K562 (cell line): ENCODE measurements at regions not wholly inside any gene's neighbourhood (a gene's known extent, or its start where the extent isn't known, plus 50 kb on each side); places are given as distances from the start of the nearest gene placed in this dataset.

Experiments
- ATAC-seq: fragments of 200-7000 bp; cut with Tn5 transposase; 3 replicates; pipeline ENCODE4 v1.9.1; 2020; ENCODE audit warnings: moderate library complexity
- BruUV-seq: library from RNA; stranded (reverse); fragments of 400-500 nt; replicated peaks from 2 replicates; lab custom pipeline; 2021; lab: Mats Ljungman, UMichigan
- CTCF ChIA-PET: fragments of 300-600 bp; formaldehyde crosslinking; extraction: SDS; loops from one replicate; lab custom pipeline; 2021; ENCODE audit warnings: low intra/inter-chr PET ratio; lab: Yijun Ruan, JAX
- POLR2A ChIA-PET: fragments of 300-600, 350-650 bp; sonication (Branson Sonifier 250); formaldehyde crosslinking; extraction: SDS; loops from one replicate; lab custom pipeline; 2021; ENCODE audit warnings: antibody characterized with exemption, inconsistent platforms; lab: Yijun Ruan, JAX
- DNase-seq, 4 experiments: peaks; one replicate each; pipeline versions ENCODE4 v3.0.0 to v3.0.0-alpha.2; 2011 to 2018; ENCODE audit warnings: low spot score in 3 of 4, mixed read lengths in 3 of 4; ENCODE audit errors: extremely low read depth in 1 of 4
- FAIRE-seq: peaks from 2 replicates; lab custom pipeline; 2011; peaks lifted over from hg19 to GRCh38; lab: Jason Lieb, UNC
- H2AFZ ChIP-seq: 2 replicates; pipeline ENCODE4 v1.6.0; 2011; ENCODE audit warnings: low read depth, low read length, control low read depth, inconsistent platforms
- H3K27ac ChIP-seq: fragments of 200-600 bp; 3 replicates; pipeline ENCODE4 v1.8.0; 2011; ENCODE audit warnings: low read depth, mild to moderate bottlenecking, control low read depth, inconsistent platforms, low read length, moderate library complexity, mixed read lengths; ENCODE audit errors: extremely low read depth
- H3K27me3 ChIP-seq, 2 experiments: fragments of 300-600 bp in 1 of 2; 2 replicates in 1 of 2; 3 replicates in 1 of 2; pipeline versions ENCODE4 v1.6.0 to v1.8.0; 2011; ENCODE audit warnings: inconsistent platforms in 2 of 2, low read length in 2 of 2, mild to moderate bottlenecking in 1 of 2, mixed read lengths in 1 of 2, moderate library complexity in 1 of 2; ENCODE audit not compliant: control insufficient read depth in 2 of 2, insufficient read depth in 2 of 2
- H3K36me3 ChIP-seq: fragments of 300-600 bp; 3 replicates; pipeline ENCODE4 v1.8.0; 2011; ENCODE audit warnings: mild to moderate bottlenecking, low read length, inconsistent platforms; ENCODE audit not compliant: control insufficient read depth, insufficient read depth
- H3K4me1 ChIP-seq, 2 experiments: fragments of 200-600 bp in 1 of 2; replicated peaks in 1 of 2; 2 replicates in 1 of 2; 3 replicates in 1 of 2; pipeline versions ENCODE4 v1.5.1 to v1.8.0; 2011; ENCODE audit warnings: inconsistent platforms in 2 of 2, low read length in 2 of 2, mild to moderate bottlenecking in 1 of 2, mixed read lengths in 1 of 2, moderate library complexity in 1 of 2; ENCODE audit not compliant: control insufficient read depth in 2 of 2, insufficient read depth in 2 of 2
- H3K4me2 ChIP-seq: 2 replicates; pipeline ENCODE4 v1.6.1; 2011; ENCODE audit warnings: low read length, control low read depth, inconsistent platforms, mixed read lengths; ENCODE audit not compliant: insufficient read depth
- H3K4me3 ChIP-seq: fragments of 200-600 bp; sonication (generic), shearing (Covaris generic); 2 replicates; pipeline ENCODE4 v1.5.1; 2016; ENCODE audit warnings: control low read depth, inconsistent platforms
- H3K79me2 ChIP-seq: fragments of 200-600 bp; 3 replicates; pipeline ENCODE4 v1.8.0; 2011; ENCODE audit warnings: low read length, inconsistent platforms; ENCODE audit not compliant: control insufficient read depth, insufficient read depth
- H3K9ac ChIP-seq, 2 experiments: 2 replicates each; pipeline versions ENCODE4 v1.6.0 to v1.6.1; 2011; ENCODE audit warnings: low read depth in 2 of 2, low read length in 2 of 2, control low read depth in 1 of 2, inconsistent platforms in 1 of 2, mild to moderate bottlenecking in 1 of 2, mixed read lengths in 1 of 2; ENCODE audit not compliant: insufficient read depth in 1 of 2
- H3K9me1 ChIP-seq: one replicate; pipeline ENCODE4 v1.6.0; 2011; ENCODE audit warnings: inconsistent platforms, mild to moderate bottlenecking, low read length, moderate library complexity; ENCODE audit not compliant: control insufficient read depth, insufficient read depth
- H3K9me3 ChIP-seq: replicated peaks from 2 replicates; pipeline ENCODE4 v1.5.1; 2011; ENCODE audit warnings: low read depth, low read length, inconsistent platforms; ENCODE audit not compliant: control insufficient read depth, insufficient read depth
- H4K20me1 ChIP-seq: replicated peaks from 2 replicates; pipeline ENCODE4 v1.6.1; 2011; ENCODE audit warnings: low read length, inconsistent platforms, mixed read lengths; ENCODE audit not compliant: control insufficient read depth, insufficient read depth
- REST ChIP-seq, 2 experiments: fragments of 450-650 bp; formaldehyde crosslinking in 1 of 2; IDR thresholded peaks; 2 replicates each; pipeline versions ENCODE4 v1.4.0 to v1.6.1; 2014 to 2020; ENCODE audit warnings: mild to moderate bottlenecking in 2 of 2, borderline replicate concordance in 1 of 2, low read depth in 1 of 2
- SRSF9 ChIP-seq: fragments of 200-400 bp; formaldehyde crosslinking; IDR thresholded peaks from 2 replicates; pipeline ENCODE4 v1.6.1; 2017; ENCODE audit warnings: low read depth, low read length, borderline replicate concordance
- whole genome bisulfite sequencing: fragments of 100-300 bp; shearing (Covaris generic); methylation state at CpG from one replicate; pipeline ENCODE4 v1.1.6; 2016; ENCODE audit warnings: low coverage, mixed read lengths; ENCODE audit not compliant: insufficient coverage; ENCODE audit errors: missing lambda C conversion rate; 5-methylcytosine and 5-hydroxymethylcytosine counted together
- in situ Hi-C: fragments of 300-500 bp; cut with MboI; formaldehyde crosslinking; loops from 4 replicates; pipeline ENCODE4 v1.15.0; 2018; ENCODE audit warnings: inconsistent platforms, mixed read lengths
- intact Hi-C: fragments of 100-400 bp; cut with micrococcal nuclease; formaldehyde crosslinking; loops from 2 replicates; pipeline ENCODE4 v1.14.2; 2022

- no peak overlapping the region for H3K27ac ChIP-seq
- DNase-seq (no peak), FAIRE-seq (no peak), ATAC-seq (no peak)
- no peak overlapping the region for H3K9ac ChIP-seq
- H3K79me2 ChIP-seq, result no peaks in the 10 kb centered on the region
- H2AFZ ChIP-seq, result no peak overlapping the region
- no peak overlapping the region for H3K4me3 ChIP-seq
- no peaks in the 10 kb centered on the region for H3K4me1 ChIP-seq
- no peaks in the 10 kb centered on the region for H3K36me3 ChIP-seq
- H3K9me3 ChIP-seq, result 0 out of 2 replicates have a peak, but pooled peaks cover 1% of the 10 kb centered on the region
- BruUV-seq, result no TSS peak
- H3K4me2 ChIP-seq, result no peak overlapping the region
- in situ Hi-C loops, result no loop called here
- ChIA-PET POLR2A (no interaction called here), CTCF (no interaction called here)
- TF ChIP-seq SRSF9 (no peak), REST (IDR thresholded peaks at IDR 0.05; ENCODE audit: borderline replicate concordance) (0 out of 2 replicates have a peak, but pooled peaks have one; percentile 4), REST (CRISPR knock-in tag; IDR thresholded peaks at IDR 0.05; ENCODE audit: low read depth) (no peak)
- H4K20me1 ChIP-seq, result no peaks in the 10 kb centered on the region
- H3K27me3 ChIP-seq, result no peaks in the 10 kb centered on the region
- 0% methylated on average over 1 of the region's 1 CpG for whole genome bisulfite sequencing
- intact Hi-C loops, result no loop called here
- H3K9me1 ChIP-seq, result no peaks in the 10 kb centered on the region
Measured at GRCh38 chr4:180336494-180337090, 1906.6 kb upstream of the TENM3 start.
